ENCODE measurements at regions not wholly inside any gene's neighbourhood (a gene's known extent, or its start where the extent isn't known, plus 50 kb on each side); places are given as distances from the start of the nearest gene placed in this dataset.
"Not testable (repeated sequence)": the region's sequence is repeated elsewhere in the genome, so short reads cannot be mapped to it uniquely, and the experiment has no call there.

DNA sequence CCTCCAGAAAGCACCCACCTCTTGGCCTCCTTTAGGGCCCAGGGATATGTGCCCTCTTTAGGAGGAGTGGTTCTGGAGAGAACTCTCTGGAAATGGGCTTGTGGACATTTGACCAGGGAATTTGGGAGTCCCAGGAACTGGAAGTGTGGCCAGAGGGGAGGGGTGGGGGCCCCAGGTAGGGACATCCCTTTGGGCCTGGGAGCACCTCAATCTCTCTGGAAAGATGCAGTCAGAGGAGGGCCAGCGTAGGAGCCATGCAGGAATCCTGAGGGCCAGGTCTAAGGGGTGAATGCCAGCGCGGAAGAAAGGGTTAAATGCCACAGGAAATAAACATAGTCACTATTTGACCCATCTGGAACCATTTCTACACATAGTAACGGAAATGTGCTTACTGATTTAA is 50.3 kb upstream of the ITGA11 start:
- no peak for DNase-seq (ENCODE audit: low read depth)

DNA sequence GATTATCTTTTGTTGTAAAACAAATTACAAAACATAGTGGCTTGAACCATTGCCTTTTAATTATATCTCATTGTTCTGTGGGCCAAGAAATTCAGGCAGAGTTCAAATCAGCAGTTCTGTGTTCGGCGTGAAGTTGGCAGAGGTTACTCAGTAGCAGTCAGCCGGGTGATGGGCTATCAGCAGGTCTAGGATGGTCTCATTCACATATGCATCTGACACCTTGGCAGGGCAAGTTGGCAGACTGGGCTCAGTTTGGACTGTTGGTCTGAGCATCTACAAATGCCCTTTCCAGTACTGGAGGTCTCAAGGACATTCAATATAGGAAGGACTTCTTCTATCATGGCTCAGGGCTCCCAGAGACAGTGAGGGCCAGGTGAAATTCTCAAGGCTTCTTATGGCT is 51.2 kb upstream of the ITGA11 start:
- no peak for DNase-seq (ENCODE audit: low read depth)

DNA sequence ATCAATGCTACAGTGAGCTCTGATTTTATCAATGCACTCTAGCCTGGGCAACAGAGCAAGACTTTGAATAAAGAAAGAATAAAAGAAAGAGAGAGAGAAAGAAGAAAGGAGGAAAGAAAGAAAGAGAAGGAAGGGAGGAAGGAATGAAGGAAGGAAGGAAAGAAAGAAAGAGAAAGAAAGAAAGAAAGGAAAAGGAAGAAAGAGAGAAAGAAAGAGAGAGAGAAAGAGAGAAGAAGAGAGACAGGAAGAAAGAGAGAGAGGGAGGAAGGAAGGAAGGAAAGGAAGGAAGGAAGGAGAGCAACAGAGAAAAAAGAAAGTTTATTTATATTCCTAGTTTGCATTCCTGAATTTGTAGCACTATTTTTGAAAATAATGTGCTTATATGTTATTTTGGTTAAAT is 52.3 kb upstream of the ITGA11 start:
- no peak for DNase-seq (ENCODE audit: low read depth)

DNA sequence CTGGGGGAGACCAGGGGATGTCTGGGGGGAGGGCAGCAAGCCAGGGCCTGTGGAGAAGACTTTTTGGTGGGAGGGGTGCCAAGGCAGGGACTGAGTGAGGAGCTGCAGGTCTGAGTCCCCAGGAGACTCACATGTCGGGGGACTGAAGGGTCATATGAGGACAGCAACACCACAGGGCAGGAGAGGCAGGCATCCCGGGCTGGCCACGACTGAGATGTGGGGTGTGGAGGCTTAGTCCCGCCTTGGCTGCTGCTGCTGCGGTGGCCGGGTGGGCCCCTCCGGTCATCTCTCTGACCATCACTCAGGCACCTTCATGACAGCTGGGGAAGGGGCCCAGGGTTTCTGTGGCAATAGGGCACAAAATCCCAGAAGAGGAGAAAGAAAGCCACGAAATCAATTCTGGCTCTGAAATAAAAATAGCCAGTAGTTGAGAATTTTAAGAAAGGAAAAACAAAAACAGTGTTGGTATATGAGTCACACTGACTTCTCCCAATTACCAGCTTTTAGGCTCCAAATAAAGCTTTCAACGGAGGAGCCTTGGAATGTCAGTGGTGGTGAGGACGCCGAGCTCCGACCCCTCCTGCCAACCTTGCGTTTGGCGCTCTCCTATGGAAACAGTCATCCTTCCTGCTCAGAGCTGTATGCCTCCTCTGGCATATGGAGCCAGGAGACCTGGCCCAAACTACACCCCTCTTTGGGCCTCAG is 52.9 kb upstream of the ITGA11 start:
- DNase-seq (ENCODE audit: low read depth): peak; percentile 54

DNA sequence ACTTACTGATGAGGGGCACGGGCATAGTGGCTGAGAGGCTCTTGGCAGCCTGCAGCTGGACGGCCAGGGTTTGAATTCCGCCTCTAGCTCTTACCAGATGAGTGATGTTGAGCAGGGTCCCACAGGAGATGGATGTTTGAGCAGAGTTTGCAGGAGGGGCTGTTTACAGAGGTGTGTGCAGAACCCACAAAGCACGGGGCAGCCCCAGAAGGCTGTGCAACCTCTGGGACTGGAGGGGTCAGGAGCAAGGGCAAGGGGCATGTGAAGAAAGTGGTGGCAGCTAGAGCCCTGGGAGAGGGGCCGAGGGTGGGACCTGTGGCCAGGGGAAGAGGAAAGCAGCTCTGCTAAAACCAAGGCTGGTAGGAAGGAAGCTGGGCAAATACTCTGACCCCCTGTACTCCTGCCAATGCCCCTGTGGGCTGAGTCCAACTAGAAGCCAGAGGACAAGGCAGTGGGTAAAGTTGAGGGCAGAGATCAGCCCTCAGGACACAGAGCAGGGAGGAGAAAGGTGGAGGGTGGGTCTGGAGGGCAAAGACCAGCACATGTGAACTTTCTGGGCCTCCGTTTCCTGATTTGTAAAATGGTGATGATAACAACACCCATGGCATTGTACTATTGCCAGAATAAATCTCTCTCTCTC is 53.9 kb upstream of the ITGA11 start:
- no peak for DNase-seq (ENCODE audit: low read depth)

DNA sequence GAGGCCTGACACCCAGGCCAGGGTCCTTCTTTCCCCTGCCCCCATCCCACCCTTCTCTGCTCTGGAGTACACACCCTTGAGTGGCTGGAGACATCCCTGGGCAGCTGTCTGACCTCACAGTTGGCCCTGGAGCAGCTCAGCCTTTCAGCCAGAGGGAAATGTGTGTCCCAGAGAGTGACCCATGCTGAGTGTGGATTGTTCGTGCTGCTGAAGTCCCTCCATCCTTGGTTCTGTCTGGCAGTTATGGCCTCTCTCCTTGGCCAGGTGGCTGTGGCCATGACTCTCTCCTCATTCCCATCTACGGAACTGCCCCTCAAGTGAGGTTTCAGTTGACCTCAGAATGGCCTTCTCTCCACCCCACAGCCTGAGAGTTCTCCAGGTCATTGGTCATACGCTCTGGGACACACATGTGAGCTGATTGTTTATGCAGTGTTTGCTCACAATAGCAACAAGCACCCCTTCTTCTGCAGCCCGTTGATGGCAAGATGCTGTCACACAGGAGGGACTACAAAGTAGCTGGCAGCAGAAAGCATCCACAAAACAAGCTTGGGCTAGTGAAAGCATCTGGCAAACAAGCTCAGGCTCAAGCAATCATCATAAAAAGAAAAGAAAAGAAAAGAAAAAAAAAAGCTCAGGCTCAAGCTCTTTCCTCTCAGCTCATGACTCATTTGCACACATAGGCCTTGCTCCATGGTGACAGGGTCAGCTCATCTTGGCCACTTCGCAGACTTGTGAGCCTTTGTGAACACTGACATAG is 55.3 kb upstream of the ITGA11 start:
- DNase-seq (ENCODE audit: low read depth): peak; percentile 24

DNA sequence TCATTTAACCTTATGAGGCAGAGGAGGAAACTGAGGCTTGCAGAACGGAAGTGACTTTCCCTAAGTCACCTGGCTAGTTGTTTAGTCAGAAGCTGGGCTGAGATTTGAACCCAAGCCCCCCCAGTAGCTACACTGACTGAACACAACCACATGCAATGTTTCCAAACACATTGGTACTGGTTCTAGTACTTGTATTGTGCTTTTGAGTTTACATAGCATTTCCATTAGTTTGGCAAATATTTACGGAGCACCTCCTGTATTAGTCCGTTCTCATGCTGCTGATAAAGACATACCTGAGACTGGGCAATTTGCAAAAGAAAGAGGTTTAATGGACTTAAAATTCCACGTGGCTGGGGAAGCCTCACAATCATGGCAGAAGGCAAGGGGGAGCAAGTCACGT is 56.3 kb upstream of the ITGA11 start:
- no peak for DNase-seq (ENCODE audit: low read depth)

DNA sequence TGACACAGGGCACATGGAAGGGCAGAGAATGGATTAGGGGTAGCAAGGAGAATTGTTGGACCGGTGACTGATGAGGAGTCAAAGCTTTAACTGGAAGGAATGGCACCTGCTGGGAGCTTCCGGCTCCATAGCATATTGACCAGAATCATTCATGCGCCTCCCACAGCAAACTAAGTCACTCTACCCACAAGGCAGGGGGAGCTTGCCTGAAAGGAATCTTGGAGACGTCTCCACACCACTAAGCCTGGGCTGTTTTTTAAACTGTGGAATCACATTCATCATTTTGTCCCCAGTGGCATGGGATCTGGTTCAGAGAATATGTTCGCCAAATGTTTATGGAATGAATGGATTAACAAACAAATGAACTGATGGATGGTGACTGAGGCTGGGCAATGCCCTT is 57.0 kb upstream of the ITGA11 start:
- peak; percentile 58 for DNase-seq (ENCODE audit: low read depth)

DNA sequence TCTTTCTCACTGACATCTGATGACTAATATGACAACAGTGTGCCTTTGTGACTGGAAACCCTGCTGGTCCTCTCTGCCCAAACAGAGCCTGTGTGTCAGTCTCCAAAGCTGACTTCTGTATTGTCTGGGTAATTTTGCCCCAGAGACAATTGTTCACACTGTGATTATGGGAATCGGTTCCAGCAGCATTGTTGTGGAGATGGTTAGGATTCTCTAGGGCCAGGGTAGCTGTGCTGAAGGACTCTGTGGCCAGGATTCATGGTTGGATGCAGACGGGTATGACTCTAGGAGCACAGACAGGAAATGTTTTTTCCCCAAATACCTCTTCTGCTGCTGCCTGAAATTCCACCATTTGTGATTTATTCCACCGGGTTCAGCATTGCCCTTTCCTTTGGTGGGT is 57.5 kb upstream of the ITGA11 start:
- DNase-seq (ENCODE audit: low read depth): no peak

DNA sequence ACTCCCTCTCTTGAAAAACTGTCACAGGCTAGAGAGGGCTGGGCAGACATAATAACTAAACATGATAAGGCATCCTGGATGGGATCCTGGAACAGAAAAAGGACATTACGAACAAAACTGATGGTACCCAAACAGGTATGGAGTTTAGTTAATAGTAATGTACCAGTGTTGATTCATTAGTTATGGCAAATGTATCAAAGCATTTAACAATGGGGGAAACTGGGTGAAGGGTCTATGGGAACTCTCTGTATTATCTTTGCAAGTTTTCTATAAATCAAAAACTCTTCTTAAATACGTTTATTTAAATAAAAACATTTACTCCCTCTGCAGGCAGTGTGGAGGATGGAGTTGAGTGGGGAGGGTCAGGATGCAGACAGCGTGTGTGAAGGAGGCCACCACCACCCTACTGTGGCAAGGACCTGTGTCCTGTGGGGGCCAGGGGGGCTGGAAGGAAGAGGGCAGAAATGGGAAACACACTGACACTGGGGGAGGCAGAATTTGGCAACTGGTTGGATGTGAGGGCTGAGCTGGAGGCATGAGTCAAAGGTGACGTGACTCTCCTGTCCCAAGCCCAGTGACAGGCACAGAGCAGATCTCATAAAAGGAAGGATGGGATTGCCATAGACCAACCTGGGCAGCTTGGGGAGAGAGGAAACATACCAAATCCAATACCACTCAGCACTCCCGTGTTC is 59.6 kb upstream of the ITGA11 start:
- no peak for DNase-seq (ENCODE audit: low read depth)

DNA sequence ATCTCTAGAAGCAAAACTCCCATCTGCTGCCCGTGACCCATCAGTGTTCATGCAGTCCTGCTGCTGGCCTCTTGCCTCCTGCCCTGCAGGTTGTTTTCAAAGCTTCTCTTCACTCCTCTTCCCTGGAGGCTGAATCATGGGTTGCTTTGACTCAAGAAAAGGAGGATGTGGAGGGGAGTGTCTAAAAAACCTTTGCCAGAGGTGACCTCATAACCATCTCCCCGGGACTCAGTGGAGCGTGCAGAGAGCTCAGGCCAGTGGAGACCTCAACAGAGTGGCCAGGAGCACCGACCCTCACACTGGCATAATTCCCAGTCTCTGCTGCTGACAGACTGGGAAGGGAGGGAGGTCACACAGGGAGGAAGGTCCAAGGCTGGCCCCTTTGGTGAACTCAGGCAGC is 60.9 kb upstream of the ITGA11 start:
- peak; percentile 87 for DNase-seq (ENCODE audit: low read depth)

DNA sequence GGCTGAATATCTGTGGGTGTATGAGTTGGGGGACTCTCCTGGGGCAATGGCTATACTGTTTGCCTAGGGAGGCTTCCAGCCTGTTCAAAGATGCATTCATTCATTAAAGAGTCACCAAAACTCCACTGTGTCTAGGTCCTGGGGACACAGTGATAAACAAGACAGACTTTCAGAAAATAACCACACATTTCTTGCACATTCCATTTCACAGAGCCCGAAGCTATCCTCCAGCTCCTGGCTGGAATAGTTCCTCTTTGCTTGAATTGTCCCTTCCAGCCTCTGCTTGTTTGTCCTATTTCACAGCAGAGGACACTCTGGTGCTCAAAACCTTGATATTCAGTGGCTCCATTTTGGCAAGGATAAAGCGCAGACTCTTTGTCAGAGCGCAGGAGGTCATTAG is 61.7 kb upstream of the ITGA11 start:
- no peak for DNase-seq (ENCODE audit: low read depth)

DNA sequence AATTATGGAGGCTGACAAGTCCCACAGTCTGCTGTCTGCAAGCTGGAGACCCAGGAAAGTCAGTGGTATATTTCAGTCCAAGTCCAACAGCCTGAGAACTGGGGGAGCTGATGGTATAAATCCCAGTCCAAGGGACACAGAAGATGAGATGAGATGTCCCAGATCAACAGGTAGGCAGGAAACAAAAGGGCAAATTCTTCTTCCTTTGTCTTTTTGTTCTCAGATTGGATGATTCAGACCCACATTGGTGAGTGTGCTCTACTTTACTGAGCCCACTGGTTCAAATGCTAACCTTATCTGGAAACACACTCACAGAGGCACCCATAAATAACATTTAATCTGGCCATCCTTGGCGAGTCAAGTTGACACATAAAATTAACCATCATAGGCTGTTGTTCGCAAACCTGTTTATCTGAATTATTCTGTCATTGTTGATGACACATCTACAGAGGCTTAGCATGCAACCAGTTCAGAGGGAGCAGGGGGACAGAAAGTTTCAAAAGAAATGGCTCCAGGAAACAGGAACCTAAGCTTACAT is 62.7 kb upstream of the ITGA11 start:
- peak; percentile 92 for DNase-seq (ENCODE audit: low read depth)

DNA sequence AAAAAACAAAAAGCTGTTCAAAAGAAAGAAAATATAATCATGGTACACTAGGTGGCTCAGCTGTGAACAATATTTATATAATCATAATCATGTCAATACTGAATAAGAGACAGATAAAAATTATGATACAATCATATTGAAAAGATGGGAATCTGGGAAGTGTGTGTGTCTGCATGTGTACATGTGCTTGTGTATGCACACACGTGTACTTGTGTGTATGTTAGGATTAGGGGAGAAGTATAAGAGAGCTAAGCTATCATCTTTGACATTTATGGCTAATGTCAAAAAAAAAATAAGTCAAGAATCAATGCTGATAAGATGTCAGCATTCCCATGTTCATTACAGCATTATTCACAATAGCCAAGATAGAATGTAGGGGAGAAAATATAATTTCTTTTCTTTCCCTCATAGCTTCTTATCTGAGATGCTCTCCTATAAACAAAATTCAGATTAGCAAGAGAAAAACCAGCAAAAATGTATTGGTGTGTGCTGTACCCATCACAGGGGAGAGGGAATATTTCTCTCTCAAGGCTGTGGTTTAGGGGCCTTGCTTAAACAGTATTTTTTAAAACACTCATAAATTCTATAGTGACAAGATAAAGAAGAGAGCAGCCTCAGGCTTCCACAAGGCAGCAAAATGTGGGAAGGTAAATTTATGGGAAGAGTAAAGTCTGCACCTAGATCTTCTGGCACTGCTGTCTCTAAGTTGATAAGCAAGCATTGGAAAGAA is 63.4 kb upstream of the ITGA11 start:
- peak; percentile 95 for DNase-seq (ENCODE audit: low read depth)

DNA sequence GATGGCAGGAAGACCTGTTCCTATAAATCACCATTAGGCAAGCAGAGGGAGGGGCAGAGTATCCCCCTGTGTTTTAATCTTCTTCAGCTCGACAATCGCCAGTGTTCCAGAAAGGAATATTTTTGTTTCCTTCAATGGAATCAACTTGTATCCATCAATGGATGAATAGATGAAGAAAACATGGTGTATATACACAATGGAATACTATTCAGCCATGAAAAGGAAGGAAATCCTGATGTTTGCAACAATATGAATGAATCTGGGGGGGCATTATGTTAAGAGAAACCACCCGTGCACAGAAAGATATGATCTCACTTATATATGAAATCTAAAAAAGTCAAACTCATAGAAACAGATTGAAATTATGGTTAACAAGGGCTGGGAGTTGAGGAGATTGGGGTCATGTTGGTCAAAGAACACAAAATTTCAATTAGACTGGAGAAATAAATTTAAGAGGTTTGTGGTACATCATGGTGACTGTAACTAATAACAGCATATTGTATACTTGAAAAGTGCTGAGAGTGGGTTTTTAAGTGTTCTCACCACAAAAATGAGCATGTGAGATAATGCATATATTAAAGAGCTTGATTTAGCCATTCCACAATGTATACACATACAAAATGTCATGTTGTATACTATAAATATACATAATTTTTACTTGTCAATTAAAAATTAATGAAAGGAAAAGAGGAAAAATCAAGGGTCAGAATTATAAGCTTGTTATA is 64.2 kb upstream of the ITGA11 start:
- DNase-seq (ENCODE audit: low read depth): no peak

DNA sequence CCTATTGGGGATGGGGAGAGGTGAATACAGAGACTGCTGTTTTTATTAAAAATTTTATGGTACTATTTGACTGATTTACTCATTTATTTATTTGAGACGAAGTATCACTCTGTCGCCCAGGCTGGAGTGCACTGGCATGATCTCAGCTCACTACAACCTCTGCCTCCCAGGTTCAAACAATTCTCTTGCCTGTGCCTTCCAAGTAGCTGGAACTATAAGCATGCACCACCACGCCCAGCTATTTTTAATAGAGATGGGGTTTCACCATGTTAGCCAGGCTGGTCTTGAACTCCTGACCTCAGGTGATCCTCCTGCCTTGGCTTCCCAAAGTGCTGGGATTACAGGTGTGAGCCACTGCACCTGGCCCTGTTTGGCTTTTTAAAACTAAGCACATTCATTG is 64.8 kb upstream of the ITGA11 start:
- DNase-seq (ENCODE audit: low read depth): not testable (repeated sequence)

DNA sequence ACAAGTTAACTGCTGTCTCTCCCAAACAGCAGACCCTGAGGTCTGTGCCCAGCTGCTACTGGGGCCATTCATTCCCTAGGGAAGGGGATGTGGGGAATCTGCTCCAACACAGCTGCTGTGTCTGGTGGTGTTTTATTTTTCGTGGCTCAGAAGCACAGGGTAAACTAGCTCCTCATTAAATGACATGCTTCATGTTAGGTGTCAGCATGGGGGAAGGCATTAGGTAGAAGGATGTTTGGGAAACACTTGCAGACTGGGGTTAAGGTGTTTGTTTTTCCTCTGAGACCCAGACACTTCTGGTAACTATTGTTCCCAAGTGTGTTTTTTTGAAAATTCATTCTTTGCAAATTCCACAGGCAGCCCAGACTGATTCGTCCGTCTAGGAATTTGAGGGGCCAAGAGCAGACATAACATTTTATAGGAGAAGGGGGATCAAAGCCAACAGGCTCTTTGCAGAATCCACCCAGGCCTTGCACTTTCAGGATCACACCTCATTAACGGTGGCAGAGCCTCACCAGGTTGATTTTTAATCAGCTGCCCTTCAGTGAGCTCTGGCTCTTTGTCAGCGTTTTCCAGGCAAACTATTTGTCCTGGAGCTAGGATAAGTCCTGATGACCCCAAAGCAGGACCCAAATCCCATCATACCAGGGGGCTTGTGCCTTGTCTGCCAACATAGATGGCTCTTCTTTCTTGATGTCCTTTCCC is 65.4 kb upstream of the ITGA11 start:
- DNase-seq (ENCODE audit: low read depth): no peak

DNA sequence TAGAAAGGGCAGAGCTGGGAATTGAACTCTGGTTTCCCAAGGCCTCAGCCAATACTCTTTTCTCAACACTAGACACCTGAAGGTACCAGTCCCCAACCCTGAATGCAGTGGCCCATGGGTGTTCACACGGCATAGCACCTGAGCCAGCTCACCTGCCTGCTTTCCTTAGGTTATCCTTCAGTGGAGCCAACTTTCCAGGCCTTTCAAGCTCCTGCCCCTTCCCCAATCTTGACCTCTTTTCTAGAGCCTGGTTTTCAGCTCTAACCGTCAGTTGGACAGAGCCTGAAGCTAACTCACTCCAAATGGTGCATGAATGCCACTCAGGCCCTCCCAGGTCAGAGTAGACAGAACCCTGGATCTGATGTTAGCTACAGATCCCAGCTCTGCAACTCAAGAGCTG is 66.1 kb upstream of the ITGA11 start:
- DNase-seq (ENCODE audit: low read depth): no peak

DNA sequence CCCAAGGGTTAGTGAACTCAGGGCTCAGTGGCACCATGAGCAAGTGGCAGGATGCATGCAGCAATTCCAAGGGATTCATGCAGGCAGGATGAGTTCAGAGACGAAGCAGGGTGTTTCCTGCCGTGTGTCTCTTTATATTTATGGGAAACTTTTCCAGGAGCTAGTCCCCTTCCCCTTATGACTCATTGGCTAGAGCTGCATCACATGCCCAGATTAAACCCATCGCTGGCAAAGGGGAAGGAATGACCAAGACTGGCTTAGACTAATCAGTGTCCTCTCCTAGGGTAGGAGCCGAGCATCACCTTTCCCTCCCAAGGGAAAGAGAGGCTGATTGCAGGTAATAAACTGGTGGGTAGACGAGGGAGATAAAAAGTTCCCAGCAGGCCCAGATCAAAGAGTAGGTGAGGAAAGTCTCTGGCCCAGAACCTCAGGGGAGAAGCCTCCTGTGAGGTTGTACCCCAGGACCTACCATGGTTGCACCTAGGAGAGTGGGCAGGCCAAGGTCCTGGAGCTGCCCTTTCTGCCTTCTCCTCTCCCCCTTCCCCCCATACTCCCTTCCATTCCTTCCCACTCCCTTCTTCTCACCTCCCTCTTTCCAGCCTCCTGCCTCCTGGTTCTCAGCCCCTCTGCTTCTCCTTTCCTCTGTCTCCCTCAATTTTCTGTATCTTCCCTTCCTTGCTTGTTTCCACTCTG is 67.8 kb upstream of the ITGA11 start:
- no peak for DNase-seq (ENCODE audit: low read depth)
